ENCODE measurements at regions not wholly inside any gene's neighbourhood (a gene's known extent, or its start where the extent isn't known, plus 50 kb on each side); places are given as distances from the start of the nearest gene placed in this dataset.

- no peak for DNase-seq (ENCODE audit: low spot score)
These were observed 402.4 kb upstream of the ID2 start for GRCh38 chr2:8279506-8279905.

GRCh38 chr2:8281234-8281633 lies 400.6 kb upstream of the ID2 start:
- DNase-seq (ENCODE audit: low spot score) = no peak

GRCh38 chr2:8281950-8282857 lies 399.7 kb upstream of the ID2 start:
- DNase-seq (ENCODE audit: low spot score) = no peak

GRCh38 chr2:8282858-8283252 lies 399.0 kb upstream of the ID2 start:
- DNase-seq (ENCODE audit: low spot score) = no peak

GRCh38 chr2:8285081-8285480 lies 396.8 kb upstream of the ID2 start:
- no peak for DNase-seq (ENCODE audit: low spot score)

GRCh38 chr2:8285898-8286297 lies 396.0 kb upstream of the ID2 start:
- DNase-seq (ENCODE audit: low spot score) = no peak

GRCh38 chr2:8288206-8288605 lies 393.6 kb upstream of the ID2 start:
- DNase-seq (ENCODE audit: low spot score) = no peak

GRCh38 chr2:8289111-8289510 lies 392.7 kb upstream of the ID2 start:
- DNase-seq (ENCODE audit: low spot score) = no peak

- no peak for DNase-seq (ENCODE audit: low spot score)
These were observed 391.0 kb upstream of the ID2 start for GRCh38 chr2:8290771-8291352.

- DNase-seq (ENCODE audit: low spot score) = no peak
These were observed 385.6 kb upstream of the ID2 start for GRCh38 chr2:8296306-8296705.

- DNase-seq (ENCODE audit: low spot score) = no peak
These were observed 384.3 kb upstream of the ID2 start for GRCh38 chr2:8297376-8298231.

- peak; percentile 68 for DNase-seq (ENCODE audit: low spot score)
These were observed 383.1 kb upstream of the ID2 start for GRCh38 chr2:8298783-8299182.

- peak; percentile 1 for DNase-seq (ENCODE audit: low spot score)
These were observed 381.6 kb upstream of the ID2 start for GRCh38 chr2:8300216-8300615.

GRCh38 chr2:8300905-8301304 lies 381.0 kb upstream of the ID2 start:
- DNase-seq (ENCODE audit: low spot score) = no peak

- DNase-seq (ENCODE audit: low spot score) = peak; percentile 70
These were observed 378.5 kb upstream of the ID2 start for GRCh38 chr2:8303322-8303832.

GRCh38 chr2:8304821-8305766 lies 376.8 kb upstream of the ID2 start:
- DNase-seq (ENCODE audit: low spot score) = no peak

GRCh38 chr2:8306530-8307351 lies 375.1 kb upstream of the ID2 start:
- DNase-seq (ENCODE audit: low spot score) = no peak

- no peak for DNase-seq (ENCODE audit: low spot score)
These were observed 374.2 kb upstream of the ID2 start for GRCh38 chr2:8307606-8308180.

GRCh38 chr2:8309131-8309530 lies 372.7 kb upstream of the ID2 start:
- DNase-seq (ENCODE audit: low spot score) = no peak

Measured in mucosa of gallbladder (tissue), 1 donor.